GM12892 (cell line): ENCODE measurements at regions not wholly inside any gene's neighbourhood (a gene's known extent, or its start where the extent isn't known, plus 50 kb on each side); places are given as distances from the start of the nearest gene placed in this dataset.

ENCODE experiments used
- POLR2A ChIP-seq: IDR thresholded peaks from 2 replicates; pipeline ENCODE4 v1.6.1; 2011; ENCODE audit warnings: low read depth, low read length, control low read depth
- POLR2AphosphoS5 ChIP-seq: IDR thresholded peaks from 2 replicates; pipeline ENCODE4 v1.6.1; 2011; ENCODE audit warnings: low read depth, low read length, control low read depth
- TAF1 ChIP-seq: IDR thresholded peaks from 2 replicates; pipeline ENCODE4 v1.6.1; 2011; ENCODE audit warnings: low read depth, mild to moderate bottlenecking, control low read depth, low read length, borderline replicate concordance

- TF ChIP-seq POLR2A (no peak), POLR2AphosphoS5 (no peak), TAF1 (no peak)
Measured at GRCh38 chr13:68358294-68358705, 1128.2 kb upstream of the PCDH9 start.
